HG02943 (cell line): ENCODE measurements at regions not wholly inside any gene's neighbourhood (a gene's known extent, or its start where the extent isn't known, plus 50 kb on each side); places are given as distances from the start of the nearest gene placed in this dataset.
"Not testable (repeated sequence)": the region's sequence is repeated elsewhere in the genome, so short reads cannot be mapped to it uniquely, and the experiment has no call there.

ENCODE experiments used
- ATAC-seq: cut with Tn5 transposase; IDR thresholded peaks from one replicate; pipeline ENCODE4 v1.9.1; 2021; ENCODE audit warnings: mild to moderate bottlenecking, low read depth, moderate library complexity; ENCODE audit not compliant: unreplicated experiment

DNA sequence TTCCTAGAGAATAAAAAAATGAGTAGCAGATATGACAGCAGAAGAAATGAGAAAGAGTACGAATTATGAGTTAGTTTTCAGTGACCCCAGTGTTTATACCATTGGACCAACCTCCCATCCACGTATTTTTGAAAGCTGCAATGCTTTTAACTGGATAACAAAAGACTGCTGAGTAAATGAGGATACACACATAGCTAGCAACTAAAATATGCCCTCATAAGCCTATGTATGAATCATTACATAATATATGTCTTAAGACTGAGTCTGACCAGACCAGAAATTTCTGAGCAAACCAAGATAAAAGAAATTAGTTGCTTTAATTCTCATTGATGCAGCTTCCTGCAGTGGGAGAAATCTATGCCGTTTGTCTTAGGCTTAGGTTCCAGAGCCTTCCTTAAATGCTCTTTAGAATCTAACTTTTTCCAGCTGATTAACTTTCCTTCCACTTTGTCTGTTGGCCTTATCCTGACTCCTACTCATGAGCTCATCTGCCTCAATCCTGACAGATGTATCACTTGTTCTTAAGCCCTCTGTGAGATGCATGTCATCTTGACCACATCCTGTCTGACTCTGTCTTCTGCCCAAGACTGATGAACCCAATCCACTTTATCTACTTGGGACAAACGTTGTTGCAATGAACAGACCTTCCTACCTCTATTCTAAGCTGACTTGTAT lies 301.4 kb upstream of the AADAT start:
- ATAC-seq = no peak

GRCh38 chr4:170389411-170389810 lies 299.7 kb upstream of the AADAT start:
- ATAC-seq = no peak

- no peak for ATAC-seq
Measured at GRCh38 chr4:170388255-170388654, 298.5 kb upstream of the AADAT start.

- no peak for ATAC-seq
Measured at GRCh38 chr4:170386971-170387370, 297.2 kb upstream of the AADAT start.

GRCh38 chr4:170386511-170386910 lies 296.8 kb upstream of the AADAT start:
- ATAC-seq = no peak

DNA sequence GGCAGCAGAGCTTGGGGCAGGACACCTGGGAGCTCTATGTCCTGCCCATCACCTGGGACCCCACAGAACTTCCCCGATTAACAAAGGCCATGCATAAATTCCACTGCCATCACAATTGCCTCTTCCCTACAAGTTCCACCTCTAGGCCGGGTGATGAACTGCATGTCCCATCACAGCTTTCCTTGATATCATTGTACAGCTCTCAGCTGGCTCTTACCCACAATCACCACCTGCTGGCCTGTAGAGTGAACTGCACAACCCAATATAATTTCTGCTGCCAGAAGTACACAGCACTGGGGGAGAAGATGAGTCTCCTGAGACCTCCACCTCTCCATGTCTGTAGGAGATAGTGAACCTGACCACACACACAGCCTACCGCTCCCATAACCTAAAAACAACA lies 285.0 kb upstream of the AADAT start:
- peak; percentile 98 for ATAC-seq

GRCh38 chr4:170348945-170349344 lies 259.2 kb upstream of the AADAT start:
- no peak for ATAC-seq

- ATAC-seq = not testable (repeated sequence)
Measured at GRCh38 chr4:170347191-170347590, 257.4 kb upstream of the AADAT start.

DNA sequence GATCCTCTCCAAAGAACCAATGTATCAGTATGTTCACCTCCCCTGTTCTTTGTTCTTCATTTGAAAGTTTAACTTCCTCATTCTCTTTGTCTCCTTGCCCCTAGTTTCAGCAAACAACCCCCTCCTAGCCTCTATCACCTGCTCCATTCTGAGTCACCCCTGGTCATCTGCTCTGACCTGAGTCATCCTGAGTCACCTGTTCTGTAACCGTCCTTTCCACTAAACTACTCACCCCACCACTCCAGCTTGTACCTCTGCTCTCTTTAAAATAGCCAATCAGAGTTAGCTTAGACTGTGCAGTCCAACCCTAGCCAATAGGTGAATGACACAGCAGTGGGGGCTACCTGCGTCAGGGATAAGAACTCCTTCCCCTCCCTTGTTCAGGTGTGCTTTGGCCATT lies 249.8 kb upstream of the AADAT start:
- no peak for ATAC-seq

DNA sequence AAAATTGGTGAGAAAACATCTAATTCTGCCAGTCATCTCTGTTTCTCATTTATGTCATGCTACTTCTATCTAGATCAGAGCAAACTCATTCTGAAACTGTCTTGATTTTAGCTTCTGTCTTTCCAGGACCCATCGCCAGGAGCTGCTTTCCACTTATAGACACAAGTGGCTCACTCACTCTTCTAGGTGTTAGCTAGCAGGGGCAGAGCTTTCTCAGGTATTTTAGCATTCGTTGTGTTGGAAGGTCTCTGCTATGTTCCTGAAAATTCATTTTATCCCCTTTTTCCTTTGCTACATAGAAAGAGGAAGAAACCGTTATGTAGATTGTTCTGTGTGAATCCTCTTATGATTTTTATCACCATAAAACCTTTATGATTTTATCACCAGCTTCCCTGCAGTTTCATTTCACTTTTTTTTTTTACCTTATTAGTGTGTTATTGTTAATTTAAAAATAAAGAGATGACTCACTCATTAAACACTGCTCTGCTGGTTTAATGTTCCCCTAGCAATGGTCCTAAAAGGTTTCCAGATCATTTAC lies 246.6 kb upstream of the AADAT start:
- ATAC-seq = peak; percentile 91

DNA sequence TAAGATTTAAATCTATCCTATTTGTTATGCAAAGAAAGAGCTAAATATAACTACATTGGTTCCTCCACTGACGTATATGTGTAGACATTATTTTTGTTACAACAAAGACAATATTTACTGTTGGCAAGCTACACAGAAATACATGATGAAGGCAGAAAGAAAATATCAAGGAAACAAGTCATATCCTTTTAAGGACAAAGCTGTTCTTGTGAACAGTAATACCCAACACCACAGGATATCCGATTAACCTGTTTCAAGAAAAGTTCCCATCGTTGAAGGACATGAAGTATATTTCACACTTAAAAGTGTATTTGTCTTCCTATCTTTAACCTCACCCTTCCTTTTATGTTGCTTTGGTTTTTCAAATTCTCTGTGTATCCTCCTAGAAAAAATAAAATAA lies 235.8 kb upstream of the AADAT start:
- ATAC-seq = no peak

- ATAC-seq = no peak
Measured at GRCh38 chr4:170323623-170324022, 233.9 kb upstream of the AADAT start.

GRCh38 chr4:170307182-170307581 lies 217.4 kb upstream of the AADAT start:
- ATAC-seq = no peak

- ATAC-seq = no peak
Measured at GRCh38 chr4:170306208-170306607, 216.5 kb upstream of the AADAT start.

- no peak for ATAC-seq
Measured at GRCh38 chr4:170305627-170306026, 215.9 kb upstream of the AADAT start.

GRCh38 chr4:170281027-170281426 lies 191.3 kb upstream of the AADAT start:
- ATAC-seq = no peak

GRCh38 chr4:170278460-170278859 lies 188.7 kb upstream of the AADAT start:
- no peak for ATAC-seq

DNA sequence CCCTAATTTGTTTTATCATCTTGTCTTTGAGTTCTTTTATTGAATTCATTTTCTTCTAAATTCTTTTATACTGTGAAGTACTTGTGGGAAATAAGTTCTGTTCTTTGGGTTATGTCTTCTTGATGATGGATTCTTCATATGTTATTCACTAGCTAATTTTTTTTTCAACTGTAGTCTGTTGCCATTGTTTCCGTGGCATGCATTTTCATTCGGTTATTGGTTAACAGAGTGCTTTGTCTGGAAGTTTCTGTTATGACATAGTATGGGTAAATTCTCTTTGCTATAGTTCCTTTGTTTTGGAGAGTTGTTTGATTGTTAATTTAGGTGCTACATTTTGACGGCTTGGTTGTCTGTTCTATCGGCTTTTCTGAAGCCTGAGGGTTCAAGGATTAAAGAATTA lies 184.9 kb upstream of the AADAT start:
- no peak for ATAC-seq

GRCh38 chr4:170272959-170273358 lies 183.2 kb upstream of the AADAT start:
- ATAC-seq = no peak

GRCh38 chr4:170271723-170272122 lies 182.0 kb upstream of the AADAT start:
- no peak for ATAC-seq

DNA sequence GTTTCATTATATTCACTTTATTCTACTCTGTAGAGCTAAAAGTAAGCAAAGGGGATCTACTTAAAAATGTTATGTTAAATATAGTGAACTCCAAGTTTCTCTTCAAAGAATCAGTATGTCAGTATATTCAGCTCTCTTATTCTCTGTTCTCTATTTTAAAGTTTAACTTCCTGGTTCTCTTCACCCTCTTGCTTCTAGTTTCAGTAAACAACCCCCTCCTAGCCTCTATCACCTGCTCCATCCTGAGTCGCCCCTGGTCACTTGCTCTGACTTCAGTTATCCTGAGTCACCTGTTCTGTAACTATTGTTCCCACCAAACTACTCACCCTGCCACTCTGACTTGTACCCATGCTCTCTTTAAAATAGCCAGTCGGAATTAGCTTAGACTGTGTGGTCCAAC lies 180.9 kb upstream of the AADAT start:
- no peak for ATAC-seq

GRCh38 chr4:170269950-170270349 lies 180.2 kb upstream of the AADAT start:
- ATAC-seq = no peak
